ENCODE measurements at regions not wholly inside any gene's neighbourhood (a gene's known extent, or its start where the extent isn't known, plus 50 kb on each side); places are given as distances from the start of the nearest gene placed in this dataset.

GRCh38 chr6:130518588-130518987 is 152.8 kb downstream of the TMEM200A start:
- no peak for DNase-seq (ENCODE audit: low spot score)
- no peaks in the 10 kb centered on the region for H3K79me2 ChIP-seq
- no peaks in the 10 kb centered on the region for H3K4me1 ChIP-seq (ENCODE audit: insufficient read depth)
- H3K9me3 ChIP-seq (ENCODE audit: low read depth), result no peaks in the 10 kb centered on the region
- H3K9me2 ChIP-seq (replicated peaks; ENCODE audit: insufficient read depth), result no peaks in the 10 kb centered on the region
- no peaks in the 10 kb centered on the region for H3K27me3 ChIP-seq
- H3K4me3 ChIP-seq, result no peak overlapping the region
- no peaks in the 10 kb centered on the region for H3K36me3 ChIP-seq (replicated peaks; ENCODE audit: insufficient read depth, low read depth)
- TF ChIP-seq EZH2 (IDR thresholded peaks at IDR 0.05; ENCODE audit: borderline replicate concordance) (no peak), EZH2phosphoT487 (IDR thresholded peaks at IDR 0.05; ENCODE audit: low read depth, severe bottlenecking, unreplicated experiment) (no peak), CTCF (IDR thresholded peaks at IDR 0.05; ENCODE audit: poor library complexity) (no peak)
- H3K4me2 ChIP-seq, result no peak overlapping the region
- H3K27ac ChIP-seq, result no peak overlapping the region
- no peak overlapping the region for H2AFZ ChIP-seq
- H4K20me1 ChIP-seq (ENCODE audit: insufficient read depth, poor library complexity, severe bottlenecking), result no peaks in the 10 kb centered on the region

GRCh38 chr6:130520221-130520620 is 154.4 kb downstream of the TMEM200A start:
- no peaks in the 10 kb centered on the region for H3K27me3 ChIP-seq
- DNase-seq (ENCODE audit: low spot score), result no peak
- H3K9me3 ChIP-seq (ENCODE audit: low read depth), result no peaks in the 10 kb centered on the region
- WGBS (ENCODE audit: low lambda C conversion rate, missing lambda C conversion rate), result 59% methylated on average over 3 of the region's 3 CpGs
- no peak overlapping the region for H3K4me3 ChIP-seq
- no peaks in the 10 kb centered on the region for H3K36me3 ChIP-seq (replicated peaks; ENCODE audit: insufficient read depth, low read depth)
- TF ChIP-seq CTCF (IDR thresholded peaks at IDR 0.05; ENCODE audit: poor library complexity) (no peak), EZH2phosphoT487 (IDR thresholded peaks at IDR 0.05; ENCODE audit: low read depth, severe bottlenecking, unreplicated experiment) (no peak), EZH2 (IDR thresholded peaks at IDR 0.05; ENCODE audit: borderline replicate concordance) (no peak)
- no peaks in the 10 kb centered on the region for H4K20me1 ChIP-seq (ENCODE audit: insufficient read depth, poor library complexity, severe bottlenecking)
- no peaks in the 10 kb centered on the region for H3K79me2 ChIP-seq
- H3K9me2 ChIP-seq (replicated peaks; ENCODE audit: insufficient read depth), result no peaks in the 10 kb centered on the region
- no peaks in the 10 kb centered on the region for H3K4me1 ChIP-seq (ENCODE audit: insufficient read depth)
- H2AFZ ChIP-seq, result no peak overlapping the region
- no peak overlapping the region for H3K27ac ChIP-seq
- H3K4me2 ChIP-seq, result no peak overlapping the region

GRCh38 chr6:130520801-130521200 is 155.0 kb downstream of the TMEM200A start:
- Histone ChIP-seq H3K4me2 (no peak overlapping the region), H4K20me1 (ENCODE audit: insufficient read depth, poor library complexity, severe bottlenecking) (no peaks in the 10 kb centered on the region), H3K36me3 (replicated peaks; ENCODE audit: insufficient read depth, low read depth) (no peaks in the 10 kb centered on the region), H3K9me3 (ENCODE audit: low read depth) (no peaks in the 10 kb centered on the region), H3K9me2 (replicated peaks; ENCODE audit: insufficient read depth) (no peaks in the 10 kb centered on the region), H3K27me3 (no peaks in the 10 kb centered on the region), H3K79me2 (no peaks in the 10 kb centered on the region), H3K27ac (no peak overlapping the region), H3K4me1 (ENCODE audit: insufficient read depth) (no peaks in the 10 kb centered on the region), H3K4me3 (no peak overlapping the region), H2AFZ (no peak overlapping the region)
- no peak for TF ChIP-seq CTCF (IDR thresholded peaks at IDR 0.05; ENCODE audit: poor library complexity)
- TF ChIP-seq EZH2 (IDR thresholded peaks at IDR 0.05; ENCODE audit: borderline replicate concordance), result no peak
- no peak for TF ChIP-seq EZH2phosphoT487 (IDR thresholded peaks at IDR 0.05; ENCODE audit: low read depth, severe bottlenecking, unreplicated experiment)
- WGBS (ENCODE audit: low lambda C conversion rate, missing lambda C conversion rate), result 85% methylated on average over 3 of the region's 3 CpGs
- DNase-seq (ENCODE audit: low spot score), result no peak

GRCh38 chr6:130524552-130524951 is 158.7 kb downstream of the TMEM200A start:
- H3K4me2 ChIP-seq, result no peak overlapping the region
- H3K4me3 ChIP-seq, result no peak overlapping the region
- H3K9me3 ChIP-seq (ENCODE audit: low read depth), result no peaks in the 10 kb centered on the region
- H3K27ac ChIP-seq, result no peak overlapping the region
- H3K79me2 ChIP-seq, result no peaks in the 10 kb centered on the region
- H3K9me2 ChIP-seq (replicated peaks; ENCODE audit: insufficient read depth), result no peaks in the 10 kb centered on the region
- DNase-seq (ENCODE audit: low spot score), result no peak
- no peaks in the 10 kb centered on the region for H4K20me1 ChIP-seq (ENCODE audit: insufficient read depth, poor library complexity, severe bottlenecking)
- H2AFZ ChIP-seq, result no peak overlapping the region
- no peaks in the 10 kb centered on the region for H3K36me3 ChIP-seq (replicated peaks; ENCODE audit: insufficient read depth, low read depth)
- H3K27me3 ChIP-seq, result no peaks in the 10 kb centered on the region
- WGBS (ENCODE audit: low lambda C conversion rate, missing lambda C conversion rate), result 98% methylated on average over 5 of the region's 5 CpGs
- TF ChIP-seq CTCF (IDR thresholded peaks at IDR 0.05; ENCODE audit: poor library complexity), result no peak
- H3K4me1 ChIP-seq (ENCODE audit: insufficient read depth), result no peaks in the 10 kb centered on the region
